GM13977 (cell line): ENCODE measurements at regions not wholly inside any gene's neighbourhood (a gene's known extent, or its start where the extent isn't known, plus 50 kb on each side); places are given as distances from the start of the nearest gene placed in this dataset.
"Not testable (repeated sequence)": the region's sequence is repeated elsewhere in the genome, so short reads cannot be mapped to it uniquely, and the experiment has no call there.

ENCODE experiments used
- DNase-seq: peaks from one replicate; pipeline ENCODE4 v3.0.0; 2012; ENCODE audit warnings: low spot score
- CTCF ChIP-seq: IDR thresholded peaks from 2 replicates; pipeline ENCODE4 v1.5.1; 2012; ENCODE audit warnings: mild to moderate bottlenecking, control low read depth; ENCODE audit not compliant: insufficient read depth; ENCODE audit errors: extremely low read depth, missing control alignments
- in situ Hi-C: fragments of 300-500 bp; cut with MboI; formaldehyde crosslinking; loops from one replicate; pipeline ENCODE4 v1.12.0; 2022; ENCODE audit warnings: low sequenced_read_pairs, low pct_unique_long_range_greater_than_20kb, mixed read lengths, inconsistent platforms; ENCODE audit not compliant: unreplicated experiment

GRCh38 chrX:109914114-109914849 lies 88.6 kb upstream of the TMEM164 start:
- DNase-seq, result no peak
- in situ Hi-C loops, result loop anchor here (25.0 kb wide), 2 partner anchors 223 to 498 kb away; no protein-coding TSS in a partner anchor
- no peak for TF ChIP-seq CTCF

GRCh38 chrX:109918753-109919152 lies 84.2 kb upstream of the TMEM164 start:
- in situ Hi-C loops, result loop anchor here (25.0 kb wide), 2 partner anchors 219 to 494 kb away; no protein-coding TSS in a partner anchor
- DNase-seq, result no peak
- TF ChIP-seq CTCF, result no peak

- no peak for DNase-seq
- in situ Hi-C loops, result loop anchor here (25.0 kb wide), 2 partner anchors 217 to 492 kb away; no protein-coding TSS in a partner anchor
- TF ChIP-seq CTCF, result no peak
Observed at GRCh38 chrX:109920325-109920724, 82.6 kb upstream of the TMEM164 start.

GRCh38 chrX:109920868-109921267 lies 82.0 kb upstream of the TMEM164 start:
- no peak for DNase-seq
- in situ Hi-C loops, result loop anchor here (25.0 kb wide), 2 partner anchors 216 to 491 kb away; no protein-coding TSS in a partner anchor
- TF ChIP-seq CTCF, result no peak

DNA sequence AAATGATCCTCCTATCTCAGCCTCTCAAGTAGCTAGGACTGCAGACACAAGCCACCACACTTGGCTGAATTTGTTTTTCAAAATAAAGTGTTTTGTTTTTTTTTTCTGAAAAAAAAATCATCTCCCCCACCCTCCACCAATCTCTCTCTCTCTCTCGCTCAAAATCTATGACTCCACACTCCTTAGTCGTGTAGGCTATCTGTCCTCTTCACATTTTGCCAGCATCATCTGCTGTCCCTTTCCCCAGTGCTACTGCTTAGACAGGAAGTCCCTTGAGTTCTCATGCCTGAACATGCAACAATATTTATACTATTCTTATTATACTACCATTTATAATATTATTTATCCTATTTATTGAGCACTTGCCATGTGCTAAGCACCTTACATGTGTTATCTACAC lies 80.7 kb upstream of the TMEM164 start:
- no peak for TF ChIP-seq CTCF
- DNase-seq, result no peak
- in situ Hi-C loops, result loop anchor here (25.0 kb wide), 2 partner anchors 215 to 490 kb away; no protein-coding TSS in a partner anchor

- DNase-seq, in situ Hi-C loops: not testable (repeated sequence)
Observed at GRCh38 chrX:109925003-109925402, 77.9 kb upstream of the TMEM164 start.

GRCh38 chrX:109925656-109926055 lies 77.3 kb upstream of the TMEM164 start:
- TF ChIP-seq CTCF, result no peak
- no peak for DNase-seq
- in situ Hi-C loops, result no loop called here
